ENCODE measurements at regions not wholly inside any gene's neighbourhood (a gene's known extent, or its start where the extent isn't known, plus 50 kb on each side); places are given as distances from the start of the nearest gene placed in this dataset.

- Histone ChIP-seq H3K27me3 (ENCODE audit: insufficient read depth, low read length) (no peaks in the 10 kb centered on the region), H2AFZ (ENCODE audit: low read length) (no peak overlapping the region), H3K4me1 (ENCODE audit: insufficient read depth, low read length) (no peaks in the 10 kb centered on the region), H3K4me3 (ENCODE audit: insufficient read depth, low read length) (no peak overlapping the region), H3K79me2 (ENCODE audit: insufficient read depth, low read length) (no peaks in the 10 kb centered on the region), H3K4me2 (ENCODE audit: insufficient read depth, low read length) (no peak overlapping the region), H3K36me3 (ENCODE audit: insufficient read depth, low read length) (no peaks in the 10 kb centered on the region), H4K20me1 (ENCODE audit: insufficient read depth, low read length) (no peaks in the 10 kb centered on the region), H3K9me3 (ENCODE audit: low read depth, low read length) (no peaks in the 10 kb centered on the region), H3K27ac (ENCODE audit: low read depth, low read length) (no peak overlapping the region)
- no peak for TF ChIP-seq CTCF (IDR thresholded peaks at IDR 0.05; ENCODE audit: extremely low read depth, low read depth, low read length)
- DNase-seq (ENCODE audit: insufficient read length, low spot score, missing footprints) = no peak
These were observed 528.5 kb downstream of the ADGRL2 start for GRCh38 chr1:82329226-82329625.

GRCh38 chr1:82323144-82323841, 522.6 kb downstream of the ADGRL2 start:
- H2AFZ ChIP-seq (ENCODE audit: low read length) = no peak overlapping the region
- DNase-seq (ENCODE audit: insufficient read length, low spot score, missing footprints) = no peak
- H3K79me2 ChIP-seq (ENCODE audit: insufficient read depth, low read length) = no peaks in the 10 kb centered on the region
- H3K27ac ChIP-seq (ENCODE audit: low read depth, low read length) = no peak overlapping the region
- no peak overlapping the region for H3K4me2 ChIP-seq (ENCODE audit: insufficient read depth, low read length)
- TF ChIP-seq CTCF (IDR thresholded peaks at IDR 0.05; ENCODE audit: extremely low read depth, low read depth, low read length) = no peak
- H3K4me3 ChIP-seq (ENCODE audit: insufficient read depth, low read length) = no peak overlapping the region
- H3K27me3 ChIP-seq (ENCODE audit: insufficient read depth, low read length) = no peaks in the 10 kb centered on the region
- H3K9me3 ChIP-seq (ENCODE audit: low read depth, low read length) = no peaks in the 10 kb centered on the region
- H3K4me1 ChIP-seq (ENCODE audit: insufficient read depth, low read length) = no peaks in the 10 kb centered on the region
- no peaks in the 10 kb centered on the region for H4K20me1 ChIP-seq (ENCODE audit: insufficient read depth, low read length)
- no peaks in the 10 kb centered on the region for H3K36me3 ChIP-seq (ENCODE audit: insufficient read depth, low read length)

- no peaks in the 10 kb centered on the region for H3K79me2 ChIP-seq (ENCODE audit: insufficient read depth, low read length)
- no peaks in the 10 kb centered on the region for H3K36me3 ChIP-seq (ENCODE audit: insufficient read depth, low read length)
- no peak overlapping the region for H3K4me3 ChIP-seq (ENCODE audit: insufficient read depth, low read length)
- H3K9me3 ChIP-seq (ENCODE audit: low read depth, low read length) = no peaks in the 10 kb centered on the region
- H3K27me3 ChIP-seq (ENCODE audit: insufficient read depth, low read length) = no peaks in the 10 kb centered on the region
- H4K20me1 ChIP-seq (ENCODE audit: insufficient read depth, low read length) = no peaks in the 10 kb centered on the region
- no peak overlapping the region for H2AFZ ChIP-seq (ENCODE audit: low read length)
- H3K27ac ChIP-seq (ENCODE audit: low read depth, low read length) = no peak overlapping the region
- no peak overlapping the region for H3K4me2 ChIP-seq (ENCODE audit: insufficient read depth, low read length)
- no peaks in the 10 kb centered on the region for H3K4me1 ChIP-seq (ENCODE audit: insufficient read depth, low read length)
- peak; percentile 6 for DNase-seq (ENCODE audit: insufficient read length, low spot score, missing footprints)
- TF ChIP-seq CTCF (IDR thresholded peaks at IDR 0.05; ENCODE audit: extremely low read depth, low read depth, low read length) = no peak
These were observed 521.1 kb downstream of the ADGRL2 start for GRCh38 chr1:82321794-82322193.

- Histone ChIP-seq H3K27ac (ENCODE audit: low read depth, low read length) (no peak overlapping the region), H3K9me3 (ENCODE audit: low read depth, low read length) (no peaks in the 10 kb centered on the region), H3K4me2 (ENCODE audit: insufficient read depth, low read length) (no peak overlapping the region), H3K79me2 (ENCODE audit: insufficient read depth, low read length) (no peaks in the 10 kb centered on the region), H3K4me1 (ENCODE audit: insufficient read depth, low read length) (no peaks in the 10 kb centered on the region), H4K20me1 (ENCODE audit: insufficient read depth, low read length) (no peaks in the 10 kb centered on the region), H3K36me3 (ENCODE audit: insufficient read depth, low read length) (no peaks in the 10 kb centered on the region), H3K4me3 (ENCODE audit: insufficient read depth, low read length) (no peak overlapping the region), H2AFZ (ENCODE audit: low read length) (no peak overlapping the region), H3K27me3 (ENCODE audit: insufficient read depth, low read length) (no peaks in the 10 kb centered on the region)
- no peak for TF ChIP-seq CTCF (IDR thresholded peaks at IDR 0.05; ENCODE audit: extremely low read depth, low read depth, low read length)
- DNase-seq (ENCODE audit: insufficient read length, low spot score, missing footprints) = no peak
These were observed 518.8 kb downstream of the ADGRL2 start for GRCh38 chr1:82319546-82319945.
